ENCODE measurements at regions not wholly inside any gene's neighbourhood (a gene's known extent, or its start where the extent isn't known, plus 50 kb on each side); places are given as distances from the start of the nearest gene placed in this dataset.

- no peak for DNase-seq
Measured at GRCh38 chr14:38502239-38502638, 246.3 kb upstream of the CLEC14A start.

GRCh38 chr14:38500125-38500524 lies 244.2 kb upstream of the CLEC14A start:
- DNase-seq, result no peak

- no peak for DNase-seq
Measured at GRCh38 chr14:38496092-38496491, 240.2 kb upstream of the CLEC14A start.

GRCh38 chr14:38490273-38490672 lies 234.4 kb upstream of the CLEC14A start:
- no peak for DNase-seq

GRCh38 chr14:38485026-38485425 lies 229.1 kb upstream of the CLEC14A start:
- DNase-seq, result no peak

GRCh38 chr14:38481952-38482678 lies 226.2 kb upstream of the CLEC14A start:
- no peak for DNase-seq

- DNase-seq, result no peak
Measured at GRCh38 chr14:38469156-38469555, 213.3 kb upstream of the CLEC14A start.

- no peak for DNase-seq
Measured at GRCh38 chr14:38442208-38442607, 186.3 kb upstream of the CLEC14A start.

- DNase-seq, result no peak
Measured at GRCh38 chr14:38432186-38432585, 176.3 kb upstream of the CLEC14A start.

GRCh38 chr14:38431156-38431555 lies 175.3 kb upstream of the CLEC14A start:
- no peak for DNase-seq

GRCh38 chr14:38430522-38430921 lies 174.6 kb upstream of the CLEC14A start:
- no peak for DNase-seq

GRCh38 chr14:38425324-38425976 lies 169.6 kb upstream of the CLEC14A start:
- no peak for DNase-seq

GRCh38 chr14:38420048-38420447 lies 164.2 kb upstream of the CLEC14A start:
- DNase-seq, result no peak

GRCh38 chr14:38419579-38419978 lies 163.7 kb upstream of the CLEC14A start:
- no peak for DNase-seq

GRCh38 chr14:38412654-38413053 lies 156.8 kb upstream of the CLEC14A start:
- no peak for DNase-seq

- DNase-seq, result no peak
Measured at GRCh38 chr14:38410442-38410841, 154.5 kb upstream of the CLEC14A start.

- DNase-seq, result no peak
Measured at GRCh38 chr14:38409071-38409705, 153.3 kb upstream of the CLEC14A start.

GRCh38 chr14:38405851-38406635 lies 150.2 kb upstream of the CLEC14A start:
- DNase-seq, result no peak

- no peak for DNase-seq
Measured at GRCh38 chr14:38404616-38405015, 148.7 kb upstream of the CLEC14A start.

- DNase-seq, result no peak
Measured at GRCh38 chr14:38404100-38404541, 148.2 kb upstream of the CLEC14A start.

- DNase-seq, result no peak
Measured at GRCh38 chr14:38400751-38401150, 144.9 kb upstream of the CLEC14A start.

GRCh38 chr14:38399652-38400051 lies 143.8 kb upstream of the CLEC14A start:
- DNase-seq, result no peak

GRCh38 chr14:38394767-38395166 lies 138.9 kb upstream of the CLEC14A start:
- no peak for DNase-seq
